T-cell (primary cell): ENCODE measurements at regions not wholly inside any gene's neighbourhood (a gene's known extent, or its start where the extent isn't known, plus 50 kb on each side); places are given as distances from the start of the nearest gene placed in this dataset.

Experiments
- ATAC-seq, 4 experiments: fragments of 200-7000 bp in 3 of 4; fragments of 150-1000 bp in 1 of 4; cut with Tn5 transposase; replicated peaks in 1 of 4; 1 replicate in 3 of 4; 2 replicates in 1 of 4; pipeline ENCODE4 v1.10.0; 2021; ENCODE audit warnings: moderate library complexity in 3 of 4, mild to moderate bottlenecking in 2 of 4, moderate number of reproducible peaks in 1 of 4
- CTCF ChIA-PET, 2 donors: fragments of 300-600 bp; sonication (Branson Sonifier 250); formaldehyde crosslinking; loops; one replicate each; lab custom pipeline; 2022; ENCODE audit warnings: antibody characterized with exemption in 2 of 2; lab: Charles Lee
- POLR2A ChIA-PET, 2 donors: fragments of 300-600 bp; sonication (Branson Sonifier 250); formaldehyde crosslinking; loops; one replicate each; lab custom pipeline; 2022; ENCODE audit warnings: antibody characterized with exemption in 2 of 2; lab: Charles Lee
- DNase-seq, 35 experiments: peaks; one replicate each; pipeline versions ENCODE4 v3.0.0 to v3.0.0-alpha.2; 2013 to 2023
- H3K27ac ChIP-seq: one replicate; pipeline ENCODE4 v1.5.1; 2013; ENCODE audit warnings: low read length
- H3K27me3 ChIP-seq, 2 experiments: replicated peaks in 1 of 2; 1 replicate in 1 of 2; 2 replicates in 1 of 2; pipeline versions ENCODE4 v1.6.1 to v1.7.0; 2013; ENCODE audit warnings: low read length in 1 of 2, mixed read lengths in 1 of 2; ENCODE audit not compliant: control insufficient read depth in 2 of 2, insufficient read depth in 2 of 2; ENCODE audit errors: extremely low read depth in 1 of 2
- H3K36me3 ChIP-seq, 2 donors: 1 replicate in 1 of 2; 2 replicates in 1 of 2; pipeline versions ENCODE4 v1.6.1 to v1.7.0; 2013; ENCODE audit warnings: low read length in 1 of 2; ENCODE audit not compliant: control insufficient read depth in 2 of 2, insufficient read depth in 1 of 2; ENCODE audit errors: extremely low read depth in 1 of 2
- H3K4me1 ChIP-seq, 2 experiments: 1 replicate in 1 of 2; 2 replicates in 1 of 2; pipeline versions ENCODE4 v1.6.1 to v1.7.0; 2013; ENCODE audit warnings: low read length in 2 of 2, mixed read lengths in 1 of 2; ENCODE audit not compliant: insufficient read depth in 2 of 2, control insufficient read depth in 1 of 2; ENCODE audit errors: extremely low read depth in 1 of 2
- H3K4me3 ChIP-seq, 2 donors: 1 replicate in 1 of 2; 2 replicates in 1 of 2; pipeline versions ENCODE4 v1.5.1 to v1.7.0; 2013; ENCODE audit warnings: mild to moderate bottlenecking in 2 of 2, low read length in 1 of 2, moderate library complexity in 1 of 2; ENCODE audit not compliant: control insufficient read depth in 1 of 2; ENCODE audit errors: extremely low read depth in 1 of 2
- H3K9me3 ChIP-seq: 2 replicates; pipeline ENCODE4 v1.7.0; 2013
- H3K27ac Mint-ChIP-seq, 2 donors: one replicate each; pipeline ENCODE4 v1.8.0; 2020 to 2021; ENCODE audit warnings: mild to moderate bottlenecking in 2 of 2, mixed read lengths in 2 of 2
- H3K27me3 Mint-ChIP-seq, 2 donors: one replicate each; pipeline ENCODE4 v1.8.0; 2021 to 2022; ENCODE audit warnings: mixed read lengths in 2 of 2
- H3K36me3 Mint-ChIP-seq: one replicate; pipeline ENCODE4 v1.8.0; 2021; ENCODE audit warnings: mixed read lengths
- H3K4me1 Mint-ChIP-seq, 3 donors: one replicate each; pipeline ENCODE4 v1.8.0; 2020 to 2022; ENCODE audit warnings: mixed read lengths in 3 of 3, mild to moderate bottlenecking in 1 of 3
- H3K4me3 Mint-ChIP-seq, 3 donors: one replicate each; pipeline ENCODE4 v1.8.0; 2020 to 2022; ENCODE audit warnings: mild to moderate bottlenecking in 3 of 3, mixed read lengths in 3 of 3, moderate library complexity in 3 of 3
- H3K9me3 Mint-ChIP-seq, 3 donors: one replicate each; pipeline ENCODE4 v1.8.0; 2020 to 2022; ENCODE audit warnings: mixed read lengths in 3 of 3
- WGBS: methylation state at CpG from one replicate; pipeline ENCODE4 v1.1.5; 2013; ENCODE audit warnings: missing lambda C conversion rate; ENCODE audit not compliant: insufficient coverage; 5-methylcytosine and 5-hydroxymethylcytosine counted together

DNA sequence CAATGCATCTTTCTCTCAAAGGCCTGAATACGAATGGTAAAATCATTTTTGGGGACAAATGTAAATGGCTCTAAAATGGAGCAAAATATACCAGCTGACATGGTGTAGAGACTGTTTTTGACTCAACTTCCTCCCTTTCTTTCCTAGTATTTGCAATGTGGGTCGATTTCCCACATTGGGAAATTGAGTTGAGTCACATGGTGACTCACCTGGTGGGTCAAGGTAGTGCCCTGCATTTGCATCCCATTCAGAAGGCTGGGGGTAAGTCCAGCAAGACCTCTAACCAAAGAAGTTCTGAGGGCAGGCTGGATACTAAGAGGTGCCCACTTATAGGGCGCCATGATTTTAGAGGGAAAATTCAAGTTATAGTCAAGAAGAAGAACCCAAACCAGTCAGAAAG lies 179.6 kb upstream of the MPDZ start:
- H3K9me3 Mint-ChIP-seq = peaks cover 3 to 14% (median 11%) of the 10 kb centered on the region in 3 donors
- H3K27ac Mint-ChIP-seq = no peak overlapping the region
- no peak overlapping the region for H3K4me3 Mint-ChIP-seq
- Histone ChIP-seq H3K36me3 (no peaks in the 10 kb centered on the region), H3K4me3 (no peak overlapping the region), H3K9me3 (no peaks in the 10 kb centered on the region), H3K4me1 (no peaks in the 10 kb centered on the region), H3K27me3 (no peaks in the 10 kb centered on the region), H3K27ac (no peak overlapping the region)
- WGBS = 83% methylated on average over 1 of the region's 3 CpGs
- H3K27me3 Mint-ChIP-seq = no peaks in the 10 kb centered on the region
- no peaks in the 10 kb centered on the region for H3K36me3 Mint-ChIP-seq
- H3K4me1 Mint-ChIP-seq = no peaks in the 10 kb centered on the region
- DNase-seq = no peak
- ChIA-PET POLR2A (no interaction called here), CTCF (interaction anchor here in 1 of 2 donors (0.7 kb wide), 1 partner anchor 12 kb away, joined by 6 read pairs; no protein-coding TSS in a partner anchor)
- ATAC-seq = no peak

DNA sequence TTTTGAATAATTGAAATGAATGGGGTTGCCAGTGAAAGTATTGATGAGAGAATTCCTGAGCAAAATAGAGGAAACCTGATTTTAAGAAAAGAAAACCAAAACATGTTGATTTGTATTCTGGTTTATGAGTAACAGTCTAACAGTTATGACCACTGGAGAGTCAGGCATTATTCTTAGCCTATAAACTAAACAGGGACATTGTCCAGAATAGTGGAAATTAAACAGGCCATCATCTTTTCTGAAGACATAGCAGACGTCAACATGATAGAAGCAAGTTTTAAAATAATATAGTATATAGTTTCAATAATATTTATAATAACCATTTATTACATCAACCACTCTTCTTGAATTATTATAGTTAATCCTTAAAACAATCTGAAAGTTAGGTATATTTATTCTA lies 178.3 kb upstream of the MPDZ start:
- Histone ChIP-seq H3K27ac (no peak overlapping the region), H3K9me3 (no peaks in the 10 kb centered on the region), H3K4me1 (no peaks in the 10 kb centered on the region), H3K36me3 (no peaks in the 10 kb centered on the region), H3K4me3 (no peak overlapping the region), H3K27me3 (no peaks in the 10 kb centered on the region)
- no peaks in the 10 kb centered on the region for H3K36me3 Mint-ChIP-seq
- H3K9me3 Mint-ChIP-seq = peaks cover 3 to 13% (median 11%) of the 10 kb centered on the region in 3 donors
- no CpG with 5 or more reads among the region's 1 CpG for WGBS
- H3K4me3 Mint-ChIP-seq = no peak overlapping the region
- no peak overlapping the region for H3K27ac Mint-ChIP-seq
- no peak for ATAC-seq
- ChIA-PET POLR2A (no interaction called here), CTCF (no interaction called here)
- H3K27me3 Mint-ChIP-seq = no peaks in the 10 kb centered on the region
- no peak for DNase-seq
- no peaks in the 10 kb centered on the region for H3K4me1 Mint-ChIP-seq

DNA sequence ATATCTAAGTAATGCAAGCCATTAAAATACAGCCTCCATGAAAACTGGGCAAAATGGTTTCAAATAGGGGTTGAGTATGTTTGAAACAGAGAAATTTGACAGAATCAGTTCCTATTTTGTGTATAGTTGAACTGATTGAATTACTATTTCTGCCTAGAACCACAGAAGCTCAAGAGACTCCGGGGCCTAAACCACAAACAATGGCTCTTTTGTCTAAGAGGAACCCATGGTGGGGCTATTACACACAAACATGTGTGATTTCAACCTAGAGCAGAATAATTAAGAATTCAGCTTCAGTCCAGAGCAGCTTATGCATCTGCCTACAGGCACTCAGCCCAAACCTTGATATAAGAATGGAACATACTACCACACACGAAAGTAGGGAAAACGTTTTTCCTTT lies 171.2 kb upstream of the MPDZ start:
- no peak for ATAC-seq
- no peak overlapping the region for H3K4me3 ChIP-seq
- Mint-ChIP-seq H3K27me3 (no peaks in the 10 kb centered on the region), H3K27ac (no peak overlapping the region), H3K36me3 (no peaks in the 10 kb centered on the region), H3K4me3 (no peak overlapping the region), H3K9me3 (no peaks in the 10 kb centered on the region), H3K4me1 (no peaks in the 10 kb centered on the region)
- ChIA-PET POLR2A (no interaction called here), CTCF (no interaction called here)
- no peaks in the 10 kb centered on the region for H3K9me3 ChIP-seq
- no peaks in the 10 kb centered on the region for H3K4me1 ChIP-seq
- H3K27ac ChIP-seq = no peak overlapping the region
- no peaks in the 10 kb centered on the region for H3K27me3 ChIP-seq
- no CpG with 5 or more reads among the region's 3 CpGs for WGBS
- no peaks in the 10 kb centered on the region for H3K36me3 ChIP-seq
- DNase-seq = no peak

DNA sequence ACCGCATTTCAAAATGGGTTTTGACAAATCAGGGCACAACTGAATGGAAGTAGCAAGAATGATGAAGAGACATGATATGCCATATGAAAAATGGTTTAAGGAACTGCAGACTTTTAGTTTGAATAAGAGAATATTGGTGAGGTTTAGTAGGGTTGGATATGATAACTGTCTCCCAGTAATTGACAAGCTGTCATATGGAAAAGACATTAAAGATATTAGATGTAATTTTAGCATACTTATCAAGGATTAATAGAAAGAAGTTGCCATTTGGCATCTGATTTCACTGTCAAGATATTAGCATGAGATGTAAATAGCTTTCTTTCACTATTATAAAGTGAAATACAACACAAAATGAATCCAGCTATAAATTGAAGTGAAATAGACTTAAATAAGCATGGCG lies 169.0 kb upstream of the MPDZ start:
- Histone ChIP-seq H3K4me3 (no peak overlapping the region), H3K36me3 (no peaks in the 10 kb centered on the region), H3K27me3 (no peaks in the 10 kb centered on the region), H3K27ac (no peak overlapping the region), H3K9me3 (no peaks in the 10 kb centered on the region), H3K4me1 (no peaks in the 10 kb centered on the region)
- ChIA-PET CTCF (interaction anchor here in 1 of 2 donors (0.7 kb wide), 1 partner anchor 28 kb away, joined by 3 read pairs; no protein-coding TSS in a partner anchor), POLR2A (no interaction called here)
- Mint-ChIP-seq H3K9me3 (peaks cover 0 to 4% (median 2%) of the 10 kb centered on the region in 3 donors), H3K27ac (no peak overlapping the region), H3K4me1 (no peaks in the 10 kb centered on the region), H3K4me3 (no peak overlapping the region), H3K36me3 (no peaks in the 10 kb centered on the region), H3K27me3 (no peaks in the 10 kb centered on the region)
- ATAC-seq (no peak), DNase-seq (no peak)
- 86% methylated on average over 1 of the region's 2 CpGs for WGBS

DNA sequence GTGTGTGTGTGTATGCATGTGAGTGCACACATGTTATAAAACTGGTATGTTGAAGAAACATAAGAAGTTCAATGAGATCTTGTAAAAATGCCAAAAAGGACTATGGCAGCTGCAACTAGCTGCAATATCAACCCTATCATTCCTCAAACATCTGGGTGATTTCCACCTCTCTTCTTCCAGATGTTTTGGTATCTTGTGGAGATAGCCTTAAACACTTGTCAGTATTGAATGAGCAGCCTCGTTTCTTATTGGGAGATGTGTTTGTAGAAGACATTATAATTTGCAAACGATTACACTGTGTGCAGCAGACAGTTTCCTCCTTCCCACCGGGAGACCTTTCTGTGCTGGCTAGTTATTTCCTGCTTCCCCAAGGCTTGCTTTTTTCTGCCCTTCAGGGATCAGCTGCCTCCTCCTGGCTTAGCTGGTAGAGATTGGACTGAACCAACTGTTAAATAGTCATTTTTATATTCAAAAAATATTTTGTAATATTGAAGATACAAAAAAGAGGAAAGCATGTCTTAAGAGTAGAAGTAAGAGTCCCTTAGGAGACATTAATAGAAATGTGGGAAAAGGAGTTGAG lies 168.4 kb upstream of the MPDZ start:
- Mint-ChIP-seq H3K36me3 (no peaks in the 10 kb centered on the region), H3K9me3 (peaks cover 0 to 5% (median 2%) of the 10 kb centered on the region in 3 donors), H3K27ac (no peak overlapping the region), H3K27me3 (no peaks in the 10 kb centered on the region), H3K4me1 (no peaks in the 10 kb centered on the region), H3K4me3 (no peak overlapping the region)
- no peak overlapping the region for H3K27ac ChIP-seq
- H3K36me3 ChIP-seq = no peaks in the 10 kb centered on the region
- no peaks in the 10 kb centered on the region for H3K4me1 ChIP-seq
- CTCF ChIA-PET = no interaction called here
- no peaks in the 10 kb centered on the region for H3K9me3 ChIP-seq
- H3K27me3 ChIP-seq = no peaks in the 10 kb centered on the region
- ATAC-seq = no peak
- no CpG with 5 or more reads among the region's 3 CpGs for WGBS
- POLR2A ChIA-PET = no interaction called here
- H3K4me3 ChIP-seq = no peak overlapping the region
- DNase-seq = no peak

DNA sequence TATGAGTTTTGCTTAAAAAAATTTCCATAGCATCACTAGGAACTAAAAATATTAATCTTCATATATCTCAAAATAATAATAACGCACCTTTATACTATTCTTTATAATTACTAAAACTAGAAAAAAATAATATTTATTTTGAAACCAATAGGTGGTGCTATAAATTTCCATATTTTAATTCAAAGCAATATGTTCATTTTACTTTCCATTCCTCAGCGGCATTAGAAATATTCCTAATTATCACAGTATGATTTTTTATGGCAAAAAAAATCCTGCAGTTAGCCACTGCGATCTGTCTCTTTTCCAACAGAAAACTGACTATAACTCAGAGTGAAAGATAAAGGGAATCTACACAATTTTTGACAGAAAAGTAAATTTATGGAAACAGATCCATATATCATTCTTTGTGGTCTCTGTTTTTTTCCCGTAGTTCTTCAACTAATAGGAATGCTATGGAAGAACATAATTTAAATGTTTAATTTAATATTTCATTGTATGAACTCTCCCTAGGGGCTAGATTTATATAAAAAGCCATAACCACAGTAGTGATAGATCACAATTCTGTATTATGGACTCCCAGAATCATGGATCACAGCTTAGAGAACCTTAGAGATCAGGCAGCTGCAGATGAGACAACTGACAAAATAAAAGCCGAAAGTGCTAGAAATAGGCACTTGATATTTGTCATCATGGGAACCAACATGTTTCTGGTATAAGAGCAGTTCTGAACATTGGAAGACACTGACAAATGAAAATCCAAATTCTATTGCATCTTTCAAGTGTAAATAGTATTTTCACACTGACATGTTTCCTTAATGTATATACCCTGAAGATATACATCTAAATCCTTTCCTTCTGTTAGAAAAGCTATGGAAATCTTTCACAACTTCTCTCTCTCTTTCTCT lies 167.7 kb upstream of the MPDZ start:
- Mint-ChIP-seq H3K27ac (no peak overlapping the region), H3K9me3 (peaks cover 0 to 5% (median 2%) of the 10 kb centered on the region in 3 donors), H3K4me1 (no peaks in the 10 kb centered on the region), H3K27me3 (no peaks in the 10 kb centered on the region), H3K4me3 (no peak overlapping the region), H3K36me3 (no peaks in the 10 kb centered on the region)
- ATAC-seq (no peak), DNase-seq (no peak)
- Histone ChIP-seq H3K36me3 (no peaks in the 10 kb centered on the region), H3K27me3 (no peaks in the 10 kb centered on the region), H3K4me1 (no peaks in the 10 kb centered on the region), H3K27ac (no peak overlapping the region), H3K9me3 (no peaks in the 10 kb centered on the region), H3K4me3 (no peak overlapping the region)
- ChIA-PET CTCF (no interaction called here), POLR2A (no interaction called here)
- WGBS = 100% methylated on average over 1 of the region's 5 CpGs
